Spleen (tissue), 11 donors: ENCODE measurements at regions not wholly inside any gene's neighbourhood (a gene's known extent, or its start where the extent isn't known, plus 50 kb on each side); places are given as distances from the start of the nearest gene placed in this dataset.

Experiments used
- DNase-seq: peaks from one replicate; pipeline ENCODE4 v3.0.0-alpha.2; 2020
- H3K27ac ChIP-seq, 8 donors: fragments of 200-600 bp; sonication (generic) in 7 of 8; 1 replicate in 4 of 8; 2 replicates in 4 of 8; pipeline versions ENCODE4 v1.5.0 to v1.8.0; 2016 to 2021; ENCODE audit warnings: inconsistent platforms in 4 of 8, mild to moderate bottlenecking in 4 of 8, moderate library complexity in 1 of 8
- H3K27me3 ChIP-seq, 7 donors: fragments of 200-600 bp; sonication (generic) in 6 of 7; replicated peaks in 1 of 7; 1 replicate in 4 of 7; 2 replicates in 3 of 7; pipeline versions ENCODE4 v1.5.0 to v1.8.0; 2016 to 2021; ENCODE audit warnings: inconsistent platforms in 3 of 7, mild to moderate bottlenecking in 1 of 7
- H3K36me3 ChIP-seq, 6 donors: fragments of 200-600 bp; sonication (generic) in 5 of 6; 1 replicate in 4 of 6; 2 replicates in 2 of 6; pipeline versions ENCODE4 v1.5.0 to v1.8.0; 2016 to 2021; ENCODE audit warnings: inconsistent platforms in 2 of 6
- H3K4me1 ChIP-seq, 6 donors: fragments of 200-600 bp; sonication (generic) in 5 of 6; 1 replicate in 3 of 6; 2 replicates in 3 of 6; pipeline versions ENCODE4 v1.5.0 to v1.8.0; 2016 to 2021; ENCODE audit warnings: inconsistent platforms in 3 of 6
- H3K4me3 ChIP-seq, 8 donors: fragments of 200-600 bp; sonication (generic) in 7 of 8; 1 replicate in 4 of 8; 2 replicates in 4 of 8; pipeline versions ENCODE4 v1.5.0 to v1.8.0; 2016 to 2021; ENCODE audit warnings: inconsistent platforms in 4 of 8, mild to moderate bottlenecking in 4 of 8, moderate library complexity in 2 of 8
- H3K9me3 ChIP-seq, 8 donors: fragments of 200-600 bp; sonication (generic) in 7 of 8; 1 replicate in 4 of 8; 2 replicates in 4 of 8; pipeline versions ENCODE4 v1.5.0 to v1.8.0; 2016 to 2021; ENCODE audit warnings: inconsistent platforms in 4 of 8
- CTCF ChIP-seq, 11 experiments: fragments of 200-600 bp in 7 of 11; fragments of 450-650 bp in 4 of 11; sonication (generic) in 4 of 11; IDR thresholded peaks in 8 of 11; conservative IDR thresholded peaks in 3 of 11; 1 replicate in 7 of 11; 2 replicates in 4 of 11; pipeline versions ENCODE4 v1.4.0 to v1.8.0; 2016 to 2021; ENCODE audit warnings: antibody characterized with exemption in 11 of 11, inconsistent platforms in 4 of 11, mild to moderate bottlenecking in 1 of 11
- POLR2A ChIP-seq, 3 donors: fragments of 450-650 bp; IDR thresholded peaks; one replicate each; pipeline ENCODE4 v1.5.1; 2017; ENCODE audit warnings: antibody characterized with exemption in 3 of 3, mild to moderate bottlenecking in 1 of 3
- POLR2AphosphoS5 ChIP-seq, 3 donors: sonication (generic); formaldehyde crosslinking; IDR thresholded peaks; one replicate each; pipeline ENCODE4 v1.5.1; 2017; ENCODE audit warnings: antibody characterized with exemption in 3 of 3
- WGBS, 5 donors: extraction: QIAGEN DNeasy Blood & Tissue Kit in 3 of 5; methylation state at CpG; one replicate each; pipeline versions ENCODE4 v1.1.5 to v1.1.7; 2013 to 2018; 5-methylcytosine and 5-hydroxymethylcytosine counted together
- intact Hi-C: fragments of 100-400 bp; cut with DNase I; formaldehyde crosslinking; loops from one replicate; pipeline ENCODE4 v1.15.0; 2023; ENCODE audit warnings: low total_unique reads
- small RNA-seq, 4 donors: library from RNA; depleted of rRNA; stranded (forward); fragments of <200 nt; gene quantifications; one replicate each; pipeline ENCODE3, GENCODE V24; 2016
- donor health status: healthy with polysubstance abuse.
- donor health status: DM: no; HTN: no; CAD: no; lungs with moderate emphysema.
- donor health status: DM: no; HTN: no; CAD: no.
- donor health status: Bipolar disorder and iron deficiency.
- donor health status: healthy.
- donor health status: DM: no; HTN: no; CAD: no.
- donor health status: DM: yes; HTN: yes; CAD: no.

GRCh38 chr12:33967760-33968159 lies 54.5 kb upstream of the ALG10 start:
- Histone ChIP-seq H3K36me3 (no peaks in the 10 kb centered on the region), H3K27me3 (no peaks in the 10 kb centered on the region), H3K4me3 (no peak overlapping the region), H3K9me3 (peaks cover 0 to 14% (median 0%) of the 10 kb centered on the region in 8 donors), H3K4me1 (no peaks in the 10 kb centered on the region), H3K27ac (no peak overlapping the region)
- no peak for TF ChIP-seq POLR2AphosphoS5 (IDR thresholded peaks at IDR 0.05)
- no peak for TF ChIP-seq POLR2A (IDR thresholded peaks at IDR 0.05)
- no peak for TF ChIP-seq CTCF (IDR thresholded peaks at IDR 0.05 in 8 of 11, conservative IDR thresholded peaks at IDR 0.05 in 3 of 11)
- no peak for DNase-seq
- intact Hi-C loops = no loop called here
- 64 to 83% (median 75%) methylated on average over 1 of the region's 1 CpG for WGBS, 5 donors

Small RNA genes lying in the stretch of these regions (small RNA-seq; reads per million reads assigned to genes)
- gene RNU6-400P = 0 reads per million in 4 donors
- 0 reads per million in 4 donors for gene RNU6-472P
